HEK293T (cell line): ENCODE measurements at regions not wholly inside any gene's neighbourhood (a gene's known extent, or its start where the extent isn't known, plus 50 kb on each side); places are given as distances from the start of the nearest gene placed in this dataset.

Experiments
- ARNT ChIP-seq: fragments of 450-650 bp; IDR thresholded peaks from 2 replicates; pipeline ENCODE4 v1.6.1; 2017; ENCODE audit warnings: mild to moderate bottlenecking
- BHLHE40 ChIP-seq: fragments of 450-650 bp; IDR thresholded peaks from 2 replicates; pipeline ENCODE4 v1.6.1; 2016; ENCODE audit warnings: mild to moderate bottlenecking, moderate library complexity, borderline replicate concordance
- ELF4 ChIP-seq: fragments of 450-650 bp; IDR thresholded peaks from 2 replicates; pipeline ENCODE4 v1.6.1; 2017; ENCODE audit warnings: antibody characterized with exemption
- FOXA1 ChIP-seq: fragments of 450-650 bp; IDR thresholded peaks from 2 replicates; pipeline ENCODE4 v1.6.1; 2016; ENCODE audit warnings: mild to moderate bottlenecking
- FOXK2 ChIP-seq: fragments of 450-650 bp; IDR thresholded peaks from 2 replicates; pipeline ENCODE4 v1.6.1; 2016; ENCODE audit warnings: mild to moderate bottlenecking
- FOXM1 ChIP-seq: fragments of 450-650 bp; IDR thresholded peaks from 2 replicates; pipeline ENCODE4 v1.6.1; 2017; ENCODE audit warnings: mild to moderate bottlenecking, borderline replicate concordance
- HDGF ChIP-seq: fragments of 450-650 bp; IDR thresholded peaks from 2 replicates; pipeline ENCODE4 v1.6.1; 2017; ENCODE audit warnings: antibody characterized with exemption, borderline replicate concordance
- L3MBTL2 ChIP-seq: fragments of 450-650 bp; conservative IDR thresholded peaks from 2 replicates; pipeline ENCODE4 v1.6.1; 2016; ENCODE audit warnings: mild to moderate bottlenecking
- LEF1 ChIP-seq: fragments of 450-650 bp; IDR thresholded peaks from 2 replicates; pipeline ENCODE4 v1.6.1; 2017; ENCODE audit warnings: mild to moderate bottlenecking, borderline replicate concordance
- NFRKB ChIP-seq: fragments of 450-650 bp; IDR thresholded peaks from 2 replicates; pipeline ENCODE4 v1.6.1; 2016; ENCODE audit warnings: mild to moderate bottlenecking, moderate library complexity
- SP1 ChIP-seq: fragments of 450-650 bp; IDR thresholded peaks from 2 replicates; pipeline ENCODE4 v1.6.1; 2017
- TARDBP ChIP-seq: fragments of 450-650 bp; IDR thresholded peaks from 2 replicates; pipeline ENCODE4 v1.6.1; 2016
- ZNF384 ChIP-seq: fragments of 450-650 bp; IDR thresholded peaks from 2 replicates; pipeline ENCODE4 v1.6.1; 2016
- TF ChIP-seq, protein P1 (sequence below): fragments of 450-650 bp; IDR thresholded peaks from 2 replicates; pipeline ENCODE4 v1.6.1; 2016

DNA sequence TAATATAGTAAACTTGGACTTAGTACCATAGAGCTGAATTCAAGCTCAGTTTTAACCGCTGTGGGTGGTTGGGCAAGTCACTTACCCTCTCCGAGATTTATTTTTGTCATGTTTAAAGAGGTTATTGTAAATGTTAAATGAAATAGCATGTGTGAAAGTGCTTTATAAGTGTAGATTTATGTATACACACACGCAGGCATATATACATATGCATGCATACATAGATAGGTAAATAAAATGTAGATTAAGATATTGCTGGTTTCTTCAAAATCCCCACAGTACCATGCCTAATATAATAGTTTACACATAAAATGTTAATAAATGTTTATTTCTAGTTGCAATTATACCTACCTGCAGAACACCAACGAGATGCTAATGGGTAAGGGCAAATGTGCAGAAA is 164.5 kb upstream of the EGFLAM start:
- TF ChIP-seq TARDBP (no peak), HDGF (no peak), ZNF384 (no peak), NFRKB (no peak), ELF4 (no peak), FOXM1 (no peak), BHLHE40 (no peak), LEF1 (no peak), ARNT (no peak), FOXA1 (no peak), SP1 (no peak), FOXK2 (no peak), L3MBTL2 (no peak)
- TF ChIP-seq, protein P1, sequence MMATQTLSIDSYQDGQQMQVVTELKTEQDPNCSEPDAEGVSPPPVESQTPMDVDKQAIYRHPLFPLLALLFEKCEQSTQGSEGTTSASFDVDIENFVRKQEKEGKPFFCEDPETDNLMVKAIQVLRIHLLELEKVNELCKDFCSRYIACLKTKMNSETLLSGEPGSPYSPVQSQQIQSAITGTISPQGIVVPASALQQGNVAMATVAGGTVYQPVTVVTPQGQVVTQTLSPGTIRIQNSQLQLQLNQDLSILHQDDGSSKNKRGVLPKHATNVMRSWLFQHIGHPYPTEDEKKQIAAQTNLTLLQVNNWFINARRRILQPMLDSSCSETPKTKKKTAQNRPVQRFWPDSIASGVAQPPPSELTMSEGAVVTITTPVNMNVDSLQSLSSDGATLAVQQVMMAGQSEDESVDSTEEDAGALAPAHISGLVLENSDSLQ: no peak
